ENCODE measurements at regions not wholly inside any gene's neighbourhood (a gene's known extent, or its start where the extent isn't known, plus 50 kb on each side); places are given as distances from the start of the nearest gene placed in this dataset.

- 58% methylated on average over 2 of the region's 2 CpGs for WGBS (ENCODE audit: insufficient coverage)
- H3K36me3 ChIP-seq (ENCODE audit: control insufficient read depth, insufficient read depth, low read length), result no peaks in the 10 kb centered on the region
- H3K27ac ChIP-seq (ENCODE audit: low read length), result no peak overlapping the region
- DNase-seq, result no peak
- H3K27me3 ChIP-seq (ENCODE audit: control insufficient read depth, insufficient read depth, low read length), result no peaks in the 10 kb centered on the region
- H3K9me3 ChIP-seq (replicated peaks; ENCODE audit: control insufficient read depth, low read depth, low read length), result peaks cover 14% of the 10 kb centered on the region
- no peaks in the 10 kb centered on the region for H3K4me1 ChIP-seq (ENCODE audit: control insufficient read depth, insufficient read depth, low read length)
- no peak overlapping the region for H3K4me3 ChIP-seq (ENCODE audit: low read length)
Measured at GRCh38 chrX:80216086-80216485, 201.5 kb downstream of the TBX22 start.

GRCh38 chrX:80223982-80224579 lies 196.2 kb upstream of the TENT5D start:
- H3K4me3 ChIP-seq (ENCODE audit: low read length), result no peak overlapping the region
- no peaks in the 10 kb centered on the region for H3K9me3 ChIP-seq (replicated peaks; ENCODE audit: control insufficient read depth, low read depth, low read length)
- no peaks in the 10 kb centered on the region for H3K27me3 ChIP-seq (ENCODE audit: control insufficient read depth, insufficient read depth, low read length)
- no peaks in the 10 kb centered on the region for H3K36me3 ChIP-seq (ENCODE audit: control insufficient read depth, insufficient read depth, low read length)
- DNase-seq, result no peak
- H3K27ac ChIP-seq (ENCODE audit: low read length), result no peak overlapping the region
- H3K4me1 ChIP-seq (ENCODE audit: control insufficient read depth, insufficient read depth, low read length), result no peaks in the 10 kb centered on the region

GRCh38 chrX:80229626-80230025 lies 190.6 kb upstream of the TENT5D start:
- 63% methylated on average over 1 of the region's 2 CpGs for WGBS (ENCODE audit: insufficient coverage)
- no peak for DNase-seq
- no peak overlapping the region for H3K27ac ChIP-seq (ENCODE audit: low read length)
- H3K4me1 ChIP-seq (ENCODE audit: control insufficient read depth, insufficient read depth, low read length), result no peaks in the 10 kb centered on the region
- no peaks in the 10 kb centered on the region for H3K27me3 ChIP-seq (ENCODE audit: control insufficient read depth, insufficient read depth, low read length)
- H3K9me3 ChIP-seq (replicated peaks; ENCODE audit: control insufficient read depth, low read depth, low read length), result no peaks in the 10 kb centered on the region
- H3K4me3 ChIP-seq (ENCODE audit: low read length), result no peak overlapping the region
- no peaks in the 10 kb centered on the region for H3K36me3 ChIP-seq (ENCODE audit: control insufficient read depth, insufficient read depth, low read length)

- Histone ChIP-seq H3K4me3 (ENCODE audit: low read length) (no peak overlapping the region), H3K9me3 (replicated peaks; ENCODE audit: control insufficient read depth, low read depth, low read length) (no peaks in the 10 kb centered on the region), H3K27ac (ENCODE audit: low read length) (no peak overlapping the region), H3K27me3 (ENCODE audit: control insufficient read depth, insufficient read depth, low read length) (peaks cover 4% of the 10 kb centered on the region), H3K4me1 (ENCODE audit: control insufficient read depth, insufficient read depth, low read length) (no peaks in the 10 kb centered on the region), H3K36me3 (ENCODE audit: control insufficient read depth, insufficient read depth, low read length) (no peaks in the 10 kb centered on the region)
- WGBS (ENCODE audit: insufficient coverage), result no CpG with 5 or more reads among the region's 5 CpGs
- DNase-seq, result no peak
Measured at GRCh38 chrX:80237072-80237471, 183.2 kb upstream of the TENT5D start.

- WGBS (ENCODE audit: insufficient coverage), result no CpG with 5 or more reads among the region's 2 CpGs
- H3K4me1 ChIP-seq (ENCODE audit: control insufficient read depth, insufficient read depth, low read length), result no peaks in the 10 kb centered on the region
- no peaks in the 10 kb centered on the region for H3K9me3 ChIP-seq (replicated peaks; ENCODE audit: control insufficient read depth, low read depth, low read length)
- no peak overlapping the region for H3K27ac ChIP-seq (ENCODE audit: low read length)
- no peak overlapping the region for H3K4me3 ChIP-seq (ENCODE audit: low read length)
- H3K36me3 ChIP-seq (ENCODE audit: control insufficient read depth, insufficient read depth, low read length), result no peaks in the 10 kb centered on the region
- H3K27me3 ChIP-seq (ENCODE audit: control insufficient read depth, insufficient read depth, low read length), result no peaks in the 10 kb centered on the region
- peak; percentile 11 for DNase-seq
Measured at GRCh38 chrX:80246271-80246670, 174.0 kb upstream of the TENT5D start.

- Histone ChIP-seq H3K27ac (ENCODE audit: low read length) (no peak overlapping the region), H3K27me3 (ENCODE audit: control insufficient read depth, insufficient read depth, low read length) (no peaks in the 10 kb centered on the region), H3K36me3 (ENCODE audit: control insufficient read depth, insufficient read depth, low read length) (no peaks in the 10 kb centered on the region), H3K4me3 (ENCODE audit: low read length) (no peak overlapping the region), H3K9me3 (replicated peaks; ENCODE audit: control insufficient read depth, low read depth, low read length) (no peaks in the 10 kb centered on the region), H3K4me1 (ENCODE audit: control insufficient read depth, insufficient read depth, low read length) (no peaks in the 10 kb centered on the region)
- no CpG with 5 or more reads among the region's 4 CpGs for WGBS (ENCODE audit: insufficient coverage)
- DNase-seq, result no peak
Measured at GRCh38 chrX:80266287-80266686, 154.0 kb upstream of the TENT5D start.

GRCh38 chrX:80266979-80267378 lies 153.3 kb upstream of the TENT5D start:
- DNase-seq, result peak; percentile 2
- no peak overlapping the region for H3K27ac ChIP-seq (ENCODE audit: low read length)
- H3K36me3 ChIP-seq (ENCODE audit: control insufficient read depth, insufficient read depth, low read length), result no peaks in the 10 kb centered on the region
- no peak overlapping the region for H3K4me3 ChIP-seq (ENCODE audit: low read length)
- H3K9me3 ChIP-seq (replicated peaks; ENCODE audit: control insufficient read depth, low read depth, low read length), result no peaks in the 10 kb centered on the region
- H3K27me3 ChIP-seq (ENCODE audit: control insufficient read depth, insufficient read depth, low read length), result no peaks in the 10 kb centered on the region
- H3K4me1 ChIP-seq (ENCODE audit: control insufficient read depth, insufficient read depth, low read length), result no peaks in the 10 kb centered on the region

- no CpG with 5 or more reads among the region's 1 CpG for WGBS (ENCODE audit: insufficient coverage)
- Histone ChIP-seq H3K4me1 (ENCODE audit: control insufficient read depth, insufficient read depth, low read length) (no peaks in the 10 kb centered on the region), H3K4me3 (ENCODE audit: low read length) (no peak overlapping the region), H3K27ac (ENCODE audit: low read length) (no peak overlapping the region), H3K9me3 (replicated peaks; ENCODE audit: control insufficient read depth, low read depth, low read length) (no peaks in the 10 kb centered on the region), H3K27me3 (ENCODE audit: control insufficient read depth, insufficient read depth, low read length) (no peaks in the 10 kb centered on the region), H3K36me3 (ENCODE audit: control insufficient read depth, insufficient read depth, low read length) (no peaks in the 10 kb centered on the region)
- no peak for DNase-seq
Measured at GRCh38 chrX:80267790-80268189, 152.5 kb upstream of the TENT5D start.

GRCh38 chrX:80282535-80282934 lies 137.7 kb upstream of the TENT5D start:
- Histone ChIP-seq H3K4me3 (ENCODE audit: low read length) (no peak overlapping the region), H3K36me3 (ENCODE audit: control insufficient read depth, insufficient read depth, low read length) (no peaks in the 10 kb centered on the region), H3K9me3 (replicated peaks; ENCODE audit: control insufficient read depth, low read depth, low read length) (peaks cover 3% of the 10 kb centered on the region), H3K4me1 (ENCODE audit: control insufficient read depth, insufficient read depth, low read length) (no peaks in the 10 kb centered on the region), H3K27me3 (ENCODE audit: control insufficient read depth, insufficient read depth, low read length) (no peaks in the 10 kb centered on the region), H3K27ac (ENCODE audit: low read length) (no peak overlapping the region)
- DNase-seq, result no peak
- WGBS (ENCODE audit: insufficient coverage), result no CpG with 5 or more reads among the region's 2 CpGs

GRCh38 chrX:80285131-80285773 lies 135.0 kb upstream of the TENT5D start:
- Histone ChIP-seq H3K36me3 (ENCODE audit: control insufficient read depth, insufficient read depth, low read length) (no peaks in the 10 kb centered on the region), H3K27ac (ENCODE audit: low read length) (no peak overlapping the region), H3K9me3 (replicated peaks; ENCODE audit: control insufficient read depth, low read depth, low read length) (peaks cover 3% of the 10 kb centered on the region), H3K4me3 (ENCODE audit: low read length) (no peak overlapping the region), H3K4me1 (ENCODE audit: control insufficient read depth, insufficient read depth, low read length) (no peaks in the 10 kb centered on the region), H3K27me3 (ENCODE audit: control insufficient read depth, insufficient read depth, low read length) (no peaks in the 10 kb centered on the region)
- peak; percentile 7 for DNase-seq
- 96% methylated on average over 2 of the region's 3 CpGs for WGBS (ENCODE audit: insufficient coverage)

GRCh38 chrX:80290834-80291233 lies 129.4 kb upstream of the TENT5D start:
- Histone ChIP-seq H3K36me3 (ENCODE audit: control insufficient read depth, insufficient read depth, low read length) (no peaks in the 10 kb centered on the region), H3K9me3 (replicated peaks; ENCODE audit: control insufficient read depth, low read depth, low read length) (peaks cover 3% of the 10 kb centered on the region), H3K27ac (ENCODE audit: low read length) (no peak overlapping the region), H3K27me3 (ENCODE audit: control insufficient read depth, insufficient read depth, low read length) (no peaks in the 10 kb centered on the region), H3K4me1 (ENCODE audit: control insufficient read depth, insufficient read depth, low read length) (no peaks in the 10 kb centered on the region), H3K4me3 (ENCODE audit: low read length) (no peak overlapping the region)
- DNase-seq, result no peak
